HepG2 (cell line): ENCODE measurements at regions not wholly inside any gene's neighbourhood (a gene's known extent, or its start where the extent isn't known, plus 50 kb on each side); places are given as distances from the start of the nearest gene placed in this dataset.

ENCODE experiments used
- ATAC-seq: fragments of 200-7000 bp; cut with Tn5 transposase; 3 replicates; pipeline ENCODE4 v1.9.1; 2020; ENCODE audit warnings: mild to moderate bottlenecking, moderate library complexity
- BruUV-seq: library from RNA; stranded (reverse); fragments of 400-500 nt; replicated peaks from 2 replicates; lab custom pipeline; 2021; lab: Mats Ljungman, UMichigan
- CTCF ChIA-PET: fragments of 300-600 bp; formaldehyde crosslinking; extraction: SDS; loops from one replicate; lab custom pipeline; 2021; ENCODE audit warnings: low total read pairs, inconsistent platforms, low intra/inter-chr PET ratio; lab: Yijun Ruan, JAX
- POLR2A ChIA-PET: fragments of 350-600 bp; sonication (Branson Sonifier 250); formaldehyde crosslinking; loops from one replicate; lab custom pipeline; 2020; ENCODE audit warnings: antibody characterized with exemption, inconsistent platforms; lab: Yijun Ruan, JAX
- DNase-seq: peaks from one replicate; pipeline ENCODE4 v3.0.0-alpha.2; 2015; ENCODE audit warnings: low spot score
- FAIRE-seq: peaks from 3 replicates; lab custom pipeline; 2011; peaks lifted over from hg19 to GRCh38; lab: Jason Lieb, UNC
- H2AFZ ChIP-seq: one replicate; pipeline ENCODE4 v1.6.1; 2011; ENCODE audit warnings: low read length, inconsistent platforms
- H3K27ac ChIP-seq: fragments of 300-600 bp; 3 replicates; pipeline ENCODE4 v1.8.0; 2011; ENCODE audit warnings: mixed run types, mild to moderate bottlenecking, mixed read lengths, low read length, inconsistent platforms; ENCODE audit not compliant: insufficient read depth; ENCODE audit errors: extremely low read length
- H3K27me3 ChIP-seq, 2 experiments: fragments of 200-600 bp in 1 of 2; 2 replicates in 1 of 2; 3 replicates in 1 of 2; pipeline versions ENCODE4 v1.6.0 to v1.8.0; 2011; ENCODE audit warnings: low read length in 2 of 2, mild to moderate bottlenecking in 2 of 2, moderate library complexity in 2 of 2, inconsistent platforms in 1 of 2; ENCODE audit not compliant: insufficient read depth in 2 of 2, control insufficient read depth in 1 of 2
- H3K36me3 ChIP-seq, 2 experiments: fragments of 200-600 bp in 1 of 2; replicated peaks in 1 of 2; 2 replicates in 1 of 2; 3 replicates in 1 of 2; pipeline versions ENCODE4 v1.5.1 to v1.8.0; 2011; ENCODE audit warnings: low read length in 2 of 2, inconsistent platforms in 1 of 2; ENCODE audit not compliant: insufficient read depth in 2 of 2, control insufficient read depth in 1 of 2
- H3K4me1 ChIP-seq: 2 replicates; pipeline ENCODE4 v1.5.1; 2012; ENCODE audit warnings: low read length, inconsistent platforms; ENCODE audit not compliant: insufficient read depth
- H3K4me2 ChIP-seq: 2 replicates; pipeline ENCODE4 v1.6.0; 2011; ENCODE audit warnings: low read depth, low read length, inconsistent platforms
- H3K4me3 ChIP-seq, 3 experiments: fragments of 200-600 bp in 1 of 3; sonication (generic), shearing (Covaris generic) in 1 of 3; replicated peaks in 1 of 3; 2 replicates each; pipeline ENCODE4 v1.5.1; 2011 to 2016; ENCODE audit warnings: low read length in 3 of 3, inconsistent platforms in 2 of 3, low read depth in 2 of 3, mild to moderate bottlenecking in 2 of 3, control low read depth in 1 of 3, mixed read lengths in 1 of 3; ENCODE audit not compliant: insufficient read depth in 1 of 3
- H3K79me2 ChIP-seq: one replicate; pipeline ENCODE4 v1.6.1; 2011; ENCODE audit warnings: low read length, inconsistent platforms; ENCODE audit not compliant: insufficient read depth
- H3K9ac ChIP-seq: 2 replicates; pipeline ENCODE4 v1.6.0; 2011; ENCODE audit warnings: mild to moderate bottlenecking, low read depth, low read length, inconsistent platforms; ENCODE audit not compliant: insufficient read depth
- H3K9me3 ChIP-seq: 2 replicates; pipeline ENCODE4 v1.5.1; 2012; ENCODE audit warnings: mild to moderate bottlenecking, low read length
- H4K20me1 ChIP-seq: 2 replicates; pipeline ENCODE4 v1.6.0; 2011; ENCODE audit warnings: inconsistent platforms, mild to moderate bottlenecking, low read length, moderate library complexity; ENCODE audit not compliant: insufficient read depth
- CCAR2 ChIP-seq: fragments of 200-400 bp; formaldehyde crosslinking; optimal IDR thresholded peaks from 2 replicates; pipeline ENCODE3; 2018; ENCODE audit warnings: low read depth, mild to moderate bottlenecking, low read length, moderate library complexity
- KDM3A ChIP-seq: IDR thresholded peaks from 2 replicates; pipeline ENCODE4 v1.6.1; 2018; ENCODE audit warnings: low read depth, missing compliant biosample characterization
- MEF2D ChIP-seq: sonication (generic); formaldehyde crosslinking; IDR thresholded peaks from 2 replicates; pipeline ENCODE4 v1.5.1; 2020; ENCODE audit warnings: mild to moderate bottlenecking, missing genetic modification reagents
- NRL ChIP-seq: sonication (generic); formaldehyde crosslinking; IDR thresholded peaks from 2 replicates; pipeline ENCODE4 v1.5.0; 2020; ENCODE audit warnings: missing genetic modification reagents, mild to moderate bottlenecking, moderate library complexity, borderline replicate concordance
- POLR2AphosphoS2 ChIP-seq: IDR thresholded peaks from 2 replicates; pipeline ENCODE4 v1.6.1; 2011; ENCODE audit warnings: low read depth, low read length, improper control_type of control experiment
- REPIN1 ChIP-seq: sonication (generic); formaldehyde crosslinking; IDR thresholded peaks from 2 replicates; pipeline ENCODE4 v1.8.0; 2022; ENCODE audit warnings: missing genetic modification reagents, low read depth, mild to moderate bottlenecking, borderline replicate concordance
- TCF7 ChIP-seq: sonication (generic); IDR thresholded peaks from 2 replicates; pipeline ENCODE4 v1.6.1; 2016; ENCODE audit warnings: antibody characterized with exemption, low read depth
- ZNF260 ChIP-seq: sonication (generic); formaldehyde crosslinking; IDR thresholded peaks from 2 replicates; pipeline ENCODE4 v1.4.0; 2020; ENCODE audit warnings: missing genetic modification reagents, low read depth, mild to moderate bottlenecking, borderline replicate concordance
- ZNF335 ChIP-seq: sonication (generic); formaldehyde crosslinking; IDR thresholded peaks from 2 replicates; pipeline ENCODE4 v1.4.0; 2020; ENCODE audit warnings: missing genetic modification reagents
- ZNF563 ChIP-seq: sonication (generic); formaldehyde crosslinking; IDR thresholded peaks from 2 replicates; pipeline ENCODE4 v1.8.0; 2022; ENCODE audit warnings: mild to moderate bottlenecking, moderate library complexity, missing genetic modification reagents
- ZNF567 ChIP-seq: sonication (generic); formaldehyde crosslinking; IDR thresholded peaks from 2 replicates; pipeline ENCODE4 v1.8.1; 2023; ENCODE audit warnings: mild to moderate bottlenecking, missing genetic modification reagents, borderline replicate concordance
- ZNF737 ChIP-seq: sonication (generic); formaldehyde crosslinking; IDR thresholded peaks from 2 replicates; pipeline ENCODE4 v1.5.0; 2020; ENCODE audit warnings: missing genetic modification reagents, mild to moderate bottlenecking, borderline replicate concordance
- WGBS: methylation state at CpG from one replicate; pipeline ENCODE4 v1.1.6; 2017; ENCODE audit warnings: low lambda C conversion rate; 5-methylcytosine and 5-hydroxymethylcytosine counted together
- in situ Hi-C: cut with HindIII; loops from 2 replicates; pipeline ENCODE4 v1.10.0; 2017; ENCODE audit warnings: low pct_unique_long_range_greater_than_20kb; ENCODE audit not compliant: extremely low pct_ligation_motif_present
- intact Hi-C: fragments of 100-400 bp; cut with micrococcal nuclease; formaldehyde crosslinking; loops from one replicate; pipeline ENCODE4 v1.10.0; 2022; ENCODE audit not compliant: unreplicated experiment
- TF ChIP-seq, protein P1 (sequence below): sonication (generic); formaldehyde crosslinking; IDR thresholded peaks from 2 replicates; pipeline ENCODE4 v1.4.0; 2020; ENCODE audit warnings: missing genetic modification reagents
- TF ChIP-seq, protein P2 (sequence below): IDR thresholded peaks from 2 replicates; pipeline ENCODE4 v1.6.1; 2016; ENCODE audit warnings: missing compliant biosample characterization, missing genetic modification reagents, borderline replicate concordance
- TF ChIP-seq, protein P3 (sequence below): sonication (generic); formaldehyde crosslinking; IDR thresholded peaks from 2 replicates; pipeline ENCODE4 v1.4.0; 2020; ENCODE audit warnings: missing genetic modification reagents, borderline replicate concordance
- TF ChIP-seq, protein P4 (sequence below): sonication (generic); formaldehyde crosslinking; IDR thresholded peaks from 2 replicates; pipeline ENCODE4 v1.5.0; 2020; ENCODE audit warnings: missing genetic modification reagents, mild to moderate bottlenecking, borderline replicate concordance
- TF ChIP-seq, protein P5 (sequence below): sonication (generic); formaldehyde crosslinking; IDR thresholded peaks from 2 replicates; pipeline ENCODE4 v1.4.0; 2020; ENCODE audit warnings: missing genetic modification reagents
- TF ChIP-seq, protein P6 (sequence below): sonication (generic); formaldehyde crosslinking; IDR thresholded peaks from 2 replicates; pipeline ENCODE4 v1.8.0; 2022; ENCODE audit warnings: mild to moderate bottlenecking, missing genetic modification reagents, moderate library complexity
- TF ChIP-seq, protein P7 (sequence below): sonication (generic); formaldehyde crosslinking; IDR thresholded peaks from 2 replicates; pipeline ENCODE4 v1.4.0; 2020; ENCODE audit warnings: mild to moderate bottlenecking, missing genetic modification reagents

DNA sequence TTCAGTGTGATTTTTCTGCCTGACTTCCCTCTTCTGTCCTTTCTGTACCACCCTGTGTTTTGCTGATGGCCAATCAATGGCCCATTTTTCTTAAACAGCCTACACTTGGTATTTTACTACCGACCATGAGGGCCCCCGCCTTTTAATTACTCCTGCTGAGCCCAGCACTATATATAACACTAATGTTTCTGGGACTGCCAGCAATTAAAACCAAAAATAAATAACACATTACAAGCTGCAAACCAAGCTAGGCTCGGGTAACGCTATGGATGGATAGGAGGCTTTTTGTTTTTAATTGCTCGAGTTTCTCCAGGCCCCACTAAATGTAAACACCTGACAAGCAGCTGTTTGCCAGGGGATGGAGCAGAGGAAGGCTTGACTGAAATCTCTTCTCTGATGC lies 915.4 kb upstream of the AUTS2 start:
- DNase-seq (no peak), FAIRE-seq (no peak), ATAC-seq (no peak)
- Histone ChIP-seq H3K9ac (no peak overlapping the region), H3K4me3 (no peak overlapping the region), H3K79me2 (no peaks in the 10 kb centered on the region), H2AFZ (no peak overlapping the region), H3K27ac (no peak overlapping the region), H3K9me3 (no peaks in the 10 kb centered on the region), H4K20me1 (no peaks in the 10 kb centered on the region), H3K4me2 (no peak overlapping the region), H3K4me1 (no peaks in the 10 kb centered on the region), H3K36me3 (no peaks in the 10 kb centered on the region), H3K27me3 (no peaks in the 10 kb centered on the region)
- TF ChIP-seq KDM3A (CRISPR knock-in tag) (no peak), MEF2D (CRISPR knock-in tag) (no peak), ZNF563 (CRISPR knock-in tag) (no peak), REPIN1 (no peak), POLR2AphosphoS2 (no peak), CCAR2 (no peak), ZNF260 (CRISPR knock-in tag) (no peak), NRL (CRISPR knock-in tag) (no peak), TCF7 (no peak), ZNF567 (CRISPR knock-in tag) (no peak), ZNF737 (no peak), ZNF335 (CRISPR knock-in tag) (no peak)
- TF ChIP-seq, protein P1, sequence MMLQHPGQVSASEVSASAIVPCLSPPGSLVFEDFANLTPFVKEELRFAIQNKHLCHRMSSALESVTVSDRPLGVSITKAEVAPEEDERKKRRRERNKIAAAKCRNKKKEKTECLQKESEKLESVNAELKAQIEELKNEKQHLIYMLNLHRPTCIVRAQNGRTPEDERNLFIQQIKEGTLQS (CRISPR knock-in tag), result no peak
- TF ChIP-seq, protein P2, sequence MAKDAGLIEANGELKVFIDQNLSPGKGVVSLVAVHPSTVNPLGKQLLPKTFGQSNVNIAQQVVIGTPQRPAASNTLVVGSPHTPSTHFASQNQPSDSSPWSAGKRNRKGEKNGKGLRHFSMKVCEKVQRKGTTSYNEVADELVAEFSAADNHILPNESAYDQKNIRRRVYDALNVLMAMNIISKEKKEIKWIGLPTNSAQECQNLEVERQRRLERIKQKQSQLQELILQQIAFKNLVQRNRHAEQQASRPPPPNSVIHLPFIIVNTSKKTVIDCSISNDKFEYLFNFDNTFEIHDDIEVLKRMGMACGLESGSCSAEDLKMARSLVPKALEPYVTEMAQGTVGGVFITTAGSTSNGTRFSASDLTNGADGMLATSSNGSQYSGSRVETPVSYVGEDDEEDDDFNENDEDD (CRISPR knock-in tag), result no peak
- TF ChIP-seq, protein P3, sequence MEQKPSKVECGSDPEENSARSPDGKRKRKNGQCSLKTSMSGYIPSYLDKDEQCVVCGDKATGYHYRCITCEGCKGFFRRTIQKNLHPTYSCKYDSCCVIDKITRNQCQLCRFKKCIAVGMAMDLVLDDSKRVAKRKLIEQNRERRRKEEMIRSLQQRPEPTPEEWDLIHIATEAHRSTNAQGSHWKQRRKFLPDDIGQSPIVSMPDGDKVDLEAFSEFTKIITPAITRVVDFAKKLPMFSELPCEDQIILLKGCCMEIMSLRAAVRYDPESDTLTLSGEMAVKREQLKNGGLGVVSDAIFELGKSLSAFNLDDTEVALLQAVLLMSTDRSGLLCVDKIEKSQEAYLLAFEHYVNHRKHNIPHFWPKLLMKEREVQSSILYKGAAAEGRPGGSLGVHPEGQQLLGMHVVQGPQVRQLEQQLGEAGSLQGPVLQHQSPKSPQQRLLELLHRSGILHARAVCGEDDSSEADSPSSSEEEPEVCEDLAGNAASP (CRISPR knock-in tag), result no peak
- TF ChIP-seq, protein P4, sequence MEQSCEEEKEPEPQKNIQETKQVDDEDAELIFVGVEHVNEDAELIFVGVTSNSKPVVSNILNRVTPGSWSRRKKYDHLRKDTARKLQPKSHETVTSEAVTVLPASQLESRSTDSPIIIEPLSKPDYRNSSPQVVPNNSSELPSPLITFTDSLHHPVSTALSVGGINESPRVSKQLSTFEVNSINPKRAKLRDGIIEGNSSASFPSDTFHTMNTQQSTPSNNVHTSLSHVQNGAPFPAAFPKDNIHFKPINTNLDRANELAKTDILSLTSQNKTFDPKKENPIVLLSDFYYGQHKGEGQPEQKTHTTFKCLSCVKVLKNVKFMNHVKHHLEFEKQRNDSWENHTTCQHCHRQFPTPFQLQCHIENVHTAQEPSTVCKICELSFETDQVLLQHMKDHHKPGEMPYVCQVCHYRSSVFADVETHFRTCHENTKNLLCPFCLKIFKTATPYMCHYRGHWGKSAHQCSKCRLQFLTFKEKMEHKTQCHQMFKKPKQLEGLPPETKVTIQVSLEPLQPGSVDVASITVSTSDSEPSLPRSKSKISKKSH (CRISPR knock-in tag), result no peak
- TF ChIP-seq, protein P5, sequence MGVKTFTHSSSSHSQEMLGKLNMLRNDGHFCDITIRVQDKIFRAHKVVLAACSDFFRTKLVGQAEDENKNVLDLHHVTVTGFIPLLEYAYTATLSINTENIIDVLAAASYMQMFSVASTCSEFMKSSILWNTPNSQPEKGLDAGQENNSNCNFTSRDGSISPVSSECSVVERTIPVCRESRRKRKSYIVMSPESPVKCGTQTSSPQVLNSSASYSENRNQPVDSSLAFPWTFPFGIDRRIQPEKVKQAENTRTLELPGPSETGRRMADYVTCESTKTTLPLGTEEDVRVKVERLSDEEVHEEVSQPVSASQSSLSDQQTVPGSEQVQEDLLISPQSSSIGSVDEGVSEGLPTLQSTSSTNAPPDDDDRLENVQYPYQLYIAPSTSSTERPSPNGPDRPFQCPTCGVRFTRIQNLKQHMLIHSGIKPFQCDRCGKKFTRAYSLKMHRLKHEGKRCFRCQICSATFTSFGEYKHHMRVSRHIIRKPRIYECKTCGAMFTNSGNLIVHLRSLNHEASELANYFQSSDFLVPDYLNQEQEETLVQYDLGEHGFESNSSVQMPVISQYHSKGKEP (CRISPR knock-in tag), result no peak
- TF ChIP-seq, protein P6, sequence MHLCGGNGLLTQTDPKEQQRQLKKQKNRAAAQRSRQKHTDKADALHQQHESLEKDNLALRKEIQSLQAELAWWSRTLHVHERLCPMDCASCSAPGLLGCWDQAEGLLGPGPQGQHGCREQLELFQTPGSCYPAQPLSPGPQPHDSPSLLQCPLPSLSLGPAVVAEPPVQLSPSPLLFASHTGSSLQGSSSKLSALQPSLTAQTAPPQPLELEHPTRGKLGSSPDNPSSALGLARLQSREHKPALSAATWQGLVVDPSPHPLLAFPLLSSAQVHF (CRISPR knock-in tag), result no peak
- TF ChIP-seq, protein P7, sequence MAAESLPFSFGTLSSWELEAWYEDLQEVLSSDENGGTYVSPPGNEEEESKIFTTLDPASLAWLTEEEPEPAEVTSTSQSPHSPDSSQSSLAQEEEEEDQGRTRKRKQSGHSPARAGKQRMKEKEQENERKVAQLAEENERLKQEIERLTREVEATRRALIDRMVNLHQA (CRISPR knock-in tag), result no peak
- intact Hi-C loops, result no loop called here
- BruUV-seq, result no TSS peak
- POLR2A ChIA-PET, result no interaction called here
- CTCF ChIA-PET, result no interaction called here
- 2% methylated on average over 5 of the region's 5 CpGs for WGBS
- in situ Hi-C loops, result no loop called here
